ENCODE measurements at regions not wholly inside any gene's neighbourhood (a gene's known extent, or its start where the extent isn't known, plus 50 kb on each side); places are given as distances from the start of the nearest gene placed in this dataset.

DNA sequence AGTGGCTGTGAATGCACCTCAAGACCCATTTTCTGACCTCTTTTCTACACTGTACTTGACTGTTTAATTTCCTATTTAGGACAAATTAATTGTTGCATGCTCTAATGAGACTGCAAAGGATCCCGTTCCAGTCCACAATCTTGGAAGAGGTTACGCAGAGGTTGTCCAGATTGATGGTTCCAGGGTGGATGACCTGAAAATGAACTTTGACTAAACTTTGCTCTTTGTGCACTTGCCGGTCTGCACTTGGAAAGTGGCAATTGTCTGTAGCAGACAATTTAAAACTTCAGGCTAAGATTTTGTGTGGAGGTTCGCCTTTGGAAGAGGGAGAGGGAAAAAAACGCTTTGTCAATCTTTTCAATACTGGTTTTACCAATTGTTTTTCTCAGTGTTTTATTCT, 267.8 kb downstream of the TMEM161B start:
- Histone ChIP-seq H3K4me3 (no peak overlapping the region), H3K36me3 (ENCODE audit: low read depth) (no peaks in the 10 kb centered on the region), H3K4me1 (ENCODE audit: low read depth) (no peaks in the 10 kb centered on the region), H3K9me3 (no peaks in the 10 kb centered on the region)
- ATAC-seq (no peak), DNase-seq (no peak)
- TF ChIP-seq, protein P1, sequence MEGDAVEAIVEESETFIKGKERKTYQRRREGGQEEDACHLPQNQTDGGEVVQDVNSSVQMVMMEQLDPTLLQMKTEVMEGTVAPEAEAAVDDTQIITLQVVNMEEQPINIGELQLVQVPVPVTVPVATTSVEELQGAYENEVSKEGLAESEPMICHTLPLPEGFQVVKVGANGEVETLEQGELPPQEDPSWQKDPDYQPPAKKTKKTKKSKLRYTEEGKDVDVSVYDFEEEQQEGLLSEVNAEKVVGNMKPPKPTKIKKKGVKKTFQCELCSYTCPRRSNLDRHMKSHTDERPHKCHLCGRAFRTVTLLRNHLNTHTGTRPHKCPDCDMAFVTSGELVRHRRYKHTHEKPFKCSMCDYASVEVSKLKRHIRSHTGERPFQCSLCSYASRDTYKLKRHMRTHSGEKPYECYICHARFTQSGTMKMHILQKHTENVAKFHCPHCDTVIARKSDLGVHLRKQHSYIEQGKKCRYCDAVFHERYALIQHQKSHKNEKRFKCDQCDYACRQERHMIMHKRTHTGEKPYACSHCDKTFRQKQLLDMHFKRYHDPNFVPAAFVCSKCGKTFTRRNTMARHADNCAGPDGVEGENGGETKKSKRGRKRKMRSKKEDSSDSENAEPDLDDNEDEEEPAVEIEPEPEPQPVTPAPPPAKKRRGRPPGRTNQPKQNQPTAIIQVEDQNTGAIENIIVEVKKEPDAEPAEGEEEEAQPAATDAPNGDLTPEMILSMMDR (IDR thresholded peaks at IDR 0.05): no peak
- intact Hi-C loops (cut with DNase I, micrococcal nuclease): no loop called here

DNA sequence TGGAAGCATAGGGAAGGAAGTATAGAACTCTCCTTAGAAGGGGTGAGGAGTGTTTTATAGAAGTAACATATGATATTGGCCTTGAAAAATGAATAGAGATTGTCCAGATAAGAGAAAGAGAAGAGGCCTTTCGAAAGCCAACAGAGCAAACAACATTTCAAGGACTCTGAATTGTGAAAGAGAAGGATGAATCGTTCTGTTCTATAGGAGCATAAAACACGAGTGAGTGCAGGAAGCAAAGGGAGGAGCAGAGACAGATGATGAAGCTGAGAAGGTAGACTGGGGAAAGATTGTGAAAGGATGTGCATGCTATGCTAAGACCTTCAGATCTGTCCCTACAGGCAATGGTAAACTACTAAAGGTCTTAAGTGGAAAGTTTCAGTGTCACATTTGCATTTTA, 271.0 kb downstream of the TMEM161B start:
- no peaks in the 10 kb centered on the region for H3K9me3 ChIP-seq
- ATAC-seq (no peak), DNase-seq (no peak)
- H3K4me1 ChIP-seq (ENCODE audit: low read depth): no peaks in the 10 kb centered on the region
- no peak overlapping the region for H3K4me3 ChIP-seq
- intact Hi-C loops (cut with DNase I, micrococcal nuclease): no loop called here
- TF ChIP-seq, protein P1 (IDR thresholded peaks at IDR 0.05): no peak
- H3K36me3 ChIP-seq (ENCODE audit: low read depth): no peaks in the 10 kb centered on the region

DNA sequence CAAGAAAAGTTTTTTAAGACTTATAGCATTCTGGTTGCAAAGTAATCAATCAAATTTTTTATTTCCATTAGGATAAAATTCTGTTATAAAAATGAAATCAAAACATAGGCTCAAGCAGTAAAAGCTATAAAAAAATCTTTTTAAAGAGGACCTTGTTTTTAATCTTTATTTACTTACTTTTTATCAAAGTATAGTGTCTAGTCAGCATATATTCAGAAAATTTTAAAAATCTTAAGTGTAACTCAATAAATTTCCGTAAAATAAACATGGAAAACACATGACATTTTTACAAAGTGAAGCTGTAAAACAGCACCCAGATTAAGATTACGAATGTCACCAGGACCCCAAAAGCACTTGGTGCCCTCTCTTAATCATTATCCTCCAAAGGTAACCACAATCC, 302.4 kb downstream of the TMEM161B start:
- Histone ChIP-seq H3K9me3 (no peaks in the 10 kb centered on the region), H3K4me3 (no peak overlapping the region), H3K4me1 (ENCODE audit: low read depth) (no peaks in the 10 kb centered on the region), H3K36me3 (ENCODE audit: low read depth) (no peaks in the 10 kb centered on the region)
- TF ChIP-seq, protein P1 (IDR thresholded peaks at IDR 0.05): no peak
- DNase-seq (no peak), ATAC-seq (no peak)
- intact Hi-C loops (cut with DNase I, micrococcal nuclease): no loop called here

DNA sequence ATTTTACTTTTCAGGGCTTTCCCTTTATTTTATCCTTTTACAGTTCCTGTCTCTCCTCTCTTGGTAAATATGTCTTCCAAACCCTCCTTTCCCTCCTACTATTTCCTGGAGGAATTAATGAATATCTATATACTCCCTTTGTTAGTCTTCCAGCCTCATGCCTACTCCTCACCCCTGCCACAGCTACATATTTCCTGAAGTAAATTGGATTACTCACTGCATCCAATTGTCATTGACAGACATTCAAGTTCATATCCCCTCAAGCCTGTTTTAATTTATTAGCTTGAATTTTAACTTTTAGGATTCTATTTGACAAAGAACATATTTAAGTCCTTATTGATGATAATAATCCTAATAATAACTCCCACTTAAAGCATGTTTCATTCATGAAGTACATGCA, 314.5 kb downstream of the TMEM161B start:
- H3K36me3 ChIP-seq (ENCODE audit: low read depth): no peaks in the 10 kb centered on the region
- ATAC-seq (no peak), DNase-seq (no peak)
- TF ChIP-seq, protein P1 (IDR thresholded peaks at IDR 0.05): no peak
- intact Hi-C loops (cut with DNase I, micrococcal nuclease): no loop called here
- H3K9me3 ChIP-seq: no peaks in the 10 kb centered on the region
- no peak overlapping the region for H3K4me3 ChIP-seq
- H3K4me1 ChIP-seq (ENCODE audit: low read depth): no peaks in the 10 kb centered on the region

DNA sequence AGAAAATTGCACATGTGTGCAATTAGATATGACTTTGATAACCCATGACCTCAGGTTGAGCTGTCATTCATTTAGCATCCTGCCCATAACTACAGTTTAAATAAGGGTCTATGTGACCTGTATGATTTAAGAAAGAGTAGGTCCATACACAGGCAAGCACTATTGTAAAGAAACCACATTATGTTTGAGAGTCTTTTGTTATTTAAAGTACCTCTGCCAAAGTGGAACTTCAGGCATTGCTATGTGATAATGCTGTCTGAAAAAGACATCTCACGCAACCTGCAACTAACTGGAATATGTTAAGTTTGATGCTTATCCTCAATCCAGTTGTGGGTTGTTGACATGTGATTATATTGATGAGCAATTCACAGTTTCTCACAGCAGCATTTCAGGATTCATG, 317.0 kb downstream of the TMEM161B start:
- Histone ChIP-seq H3K36me3 (ENCODE audit: low read depth) (no peaks in the 10 kb centered on the region), H3K4me3 (no peak overlapping the region), H3K9me3 (no peaks in the 10 kb centered on the region), H3K4me1 (ENCODE audit: low read depth) (no peaks in the 10 kb centered on the region)
- intact Hi-C loops (cut with DNase I, micrococcal nuclease): no loop called here
- no peak for DNase-seq
- no peak for ATAC-seq
- TF ChIP-seq, protein P1 (IDR thresholded peaks at IDR 0.05): no peak

Data from mucosa of descending colon (tissue), 3 donors.